Activated CD4-positive, alpha-beta T cell treated with anti-CD3 and anti-CD28 coated beads, Interleukin-2, amount 10 ng/mL, durations not matched to agents 24 days and 14 days (primary cell): ENCODE measurements at regions not wholly inside any gene's neighbourhood (a gene's known extent, or its start where the extent isn't known, plus 50 kb on each side); places are given as distances from the start of the nearest gene placed in this dataset.

Experiments
- DNase-seq: peaks from one replicate; pipeline ENCODE4 v3.0.0; 2022
- H3K27ac Mint-ChIP-seq: one replicate; pipeline ENCODE4 v1.8.0; 2022; ENCODE audit warnings: mild to moderate bottlenecking, mixed read lengths
- H3K27me3 Mint-ChIP-seq: one replicate; pipeline ENCODE4 v1.8.0; 2022; ENCODE audit warnings: mixed read lengths
- H3K36me3 Mint-ChIP-seq: one replicate; pipeline ENCODE4 v1.8.0; 2022; ENCODE audit warnings: low read depth, mild to moderate bottlenecking, mixed read lengths
- H3K4me1 Mint-ChIP-seq: one replicate; pipeline ENCODE4 v1.8.0; 2021; ENCODE audit warnings: mixed read lengths
- H3K4me3 Mint-ChIP-seq: one replicate; pipeline ENCODE4 v1.8.0; 2022; ENCODE audit warnings: mild to moderate bottlenecking, moderate library complexity, mixed read lengths
- H3K9me3 Mint-ChIP-seq: one replicate; pipeline ENCODE4 v1.8.0; 2021; ENCODE audit warnings: mixed read lengths
- intact Hi-C: fragments of 100-400 bp; cut with micrococcal nuclease; formaldehyde crosslinking; loops from one replicate; pipeline ENCODE4 v1.15.1; 2023

DNA sequence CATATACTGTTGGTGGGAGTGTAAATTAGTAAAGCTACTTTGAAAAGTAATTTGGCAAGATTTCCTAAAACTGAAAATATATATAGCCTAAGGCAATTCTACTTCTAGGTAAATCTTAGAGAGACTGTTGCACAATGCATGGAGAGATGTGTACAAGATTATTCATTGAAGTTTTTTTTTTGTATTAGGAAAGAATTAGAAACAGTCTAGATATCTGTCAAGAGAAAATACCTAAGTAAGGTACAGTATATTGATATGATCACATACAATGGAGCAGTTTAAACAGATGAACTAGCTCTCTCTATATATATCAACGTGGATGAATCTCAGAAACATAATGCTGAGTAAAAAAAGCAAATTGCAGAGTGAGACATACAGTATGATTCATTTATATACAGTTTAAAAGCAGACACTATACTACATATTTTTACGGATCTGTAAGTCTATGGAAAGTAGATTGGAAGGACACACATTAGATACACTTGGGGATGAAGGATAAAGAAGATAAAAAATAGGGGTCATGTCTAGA is 59.3 kb upstream of the ACVR1 start:
- no peak for DNase-seq
- no peaks in the 10 kb centered on the region for H3K27me3 Mint-ChIP-seq
- H3K36me3 Mint-ChIP-seq, result no peaks in the 10 kb centered on the region
- intact Hi-C loops, result loop anchor here (5.0 kb wide), 1 partner anchor 42 kb away; no protein-coding TSS in a partner anchor
- H3K4me1 Mint-ChIP-seq, result peaks cover 3% of the 10 kb centered on the region
- peaks cover 7% of the 10 kb centered on the region for H3K9me3 Mint-ChIP-seq
- H3K4me3 Mint-ChIP-seq, result no peak overlapping the region
- no peak overlapping the region for H3K27ac Mint-ChIP-seq

DNA sequence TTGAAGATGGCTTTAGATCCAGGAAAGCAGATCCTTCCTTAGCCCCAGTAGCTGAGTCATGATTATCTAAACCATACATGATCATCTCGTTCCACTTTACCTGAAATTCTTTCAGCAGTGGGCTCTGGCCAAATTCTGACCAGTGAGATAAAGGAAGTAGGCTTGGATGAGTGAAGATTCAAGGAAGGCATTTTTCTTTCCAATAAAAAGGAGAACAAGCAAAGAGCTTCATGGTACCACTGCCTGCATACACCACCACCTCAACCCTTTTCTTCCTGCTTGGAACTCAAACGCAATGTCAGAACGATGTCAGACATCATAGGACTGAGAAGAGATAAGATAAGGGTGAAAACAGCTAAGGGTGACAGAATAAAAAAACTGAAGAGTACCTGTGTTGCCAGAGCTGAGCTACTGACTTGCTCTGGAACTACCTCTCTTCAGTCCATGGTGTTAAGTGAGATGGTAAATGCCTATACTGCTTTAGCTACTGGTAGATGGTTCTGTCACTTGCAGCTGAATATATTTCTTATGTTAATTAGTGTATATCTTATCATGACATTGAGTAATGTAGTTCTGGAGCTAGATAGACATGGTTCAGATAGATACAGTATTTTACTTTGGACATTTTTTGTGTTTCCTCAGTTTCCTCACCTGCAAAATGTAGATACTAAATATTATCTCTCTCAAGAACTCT is 58.7 kb upstream of the ACVR1 start:
- Mint-ChIP-seq H3K4me1 (peaks cover 3% of the 10 kb centered on the region), H3K36me3 (no peaks in the 10 kb centered on the region), H3K4me3 (no peak overlapping the region), H3K9me3 (peaks cover 12% of the 10 kb centered on the region), H3K27me3 (no peaks in the 10 kb centered on the region), H3K27ac (no peak overlapping the region)
- no peak for DNase-seq
- intact Hi-C loops, result loop anchor here (5.0 kb wide), 1 partner anchor 42 kb away; no protein-coding TSS in a partner anchor

DNA sequence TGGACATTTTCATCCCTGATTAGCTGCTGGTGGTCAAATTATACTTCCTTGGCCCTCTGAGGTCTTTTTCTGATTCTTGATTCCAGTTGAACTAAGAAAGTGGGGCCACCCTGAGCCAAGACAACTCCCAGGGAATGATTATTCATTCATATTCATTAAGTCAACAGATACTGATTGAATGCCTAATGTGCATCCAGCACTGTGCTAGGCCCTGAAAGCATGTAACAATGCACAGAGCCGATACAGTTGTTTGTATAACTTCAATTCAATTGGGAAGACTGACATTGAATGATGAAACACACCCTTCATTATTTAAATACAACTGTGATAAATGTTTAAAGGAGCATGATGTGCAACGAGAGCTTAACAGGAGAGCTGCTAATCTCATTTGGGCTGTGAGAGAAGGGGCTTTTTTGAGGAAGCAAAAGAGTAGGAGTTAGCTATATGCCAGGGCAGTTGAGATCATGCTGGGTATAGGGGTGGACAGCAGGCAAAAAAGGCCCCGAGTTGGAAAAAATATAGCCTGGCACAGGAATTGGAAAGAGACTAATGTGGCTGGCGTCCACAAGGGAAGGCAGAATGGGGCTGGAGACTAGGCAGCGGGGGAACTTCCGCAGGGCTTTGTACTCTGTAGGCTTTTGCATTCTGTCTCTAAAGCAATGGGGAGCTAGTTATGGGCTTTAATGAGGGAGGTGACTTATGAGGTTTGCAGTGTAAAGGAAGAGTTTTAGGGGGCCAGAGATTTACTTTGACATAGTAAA is 57.2 kb upstream of the ACVR1 start:
- H3K9me3 Mint-ChIP-seq, result peaks cover 15% of the 10 kb centered on the region
- H3K27me3 Mint-ChIP-seq, result no peaks in the 10 kb centered on the region
- H3K4me1 Mint-ChIP-seq, result peaks cover 3% of the 10 kb centered on the region
- no peaks in the 10 kb centered on the region for H3K36me3 Mint-ChIP-seq
- H3K27ac Mint-ChIP-seq, result no peak overlapping the region
- no peak overlapping the region for H3K4me3 Mint-ChIP-seq
- intact Hi-C loops, result no loop called here
- DNase-seq, result no peak

DNA sequence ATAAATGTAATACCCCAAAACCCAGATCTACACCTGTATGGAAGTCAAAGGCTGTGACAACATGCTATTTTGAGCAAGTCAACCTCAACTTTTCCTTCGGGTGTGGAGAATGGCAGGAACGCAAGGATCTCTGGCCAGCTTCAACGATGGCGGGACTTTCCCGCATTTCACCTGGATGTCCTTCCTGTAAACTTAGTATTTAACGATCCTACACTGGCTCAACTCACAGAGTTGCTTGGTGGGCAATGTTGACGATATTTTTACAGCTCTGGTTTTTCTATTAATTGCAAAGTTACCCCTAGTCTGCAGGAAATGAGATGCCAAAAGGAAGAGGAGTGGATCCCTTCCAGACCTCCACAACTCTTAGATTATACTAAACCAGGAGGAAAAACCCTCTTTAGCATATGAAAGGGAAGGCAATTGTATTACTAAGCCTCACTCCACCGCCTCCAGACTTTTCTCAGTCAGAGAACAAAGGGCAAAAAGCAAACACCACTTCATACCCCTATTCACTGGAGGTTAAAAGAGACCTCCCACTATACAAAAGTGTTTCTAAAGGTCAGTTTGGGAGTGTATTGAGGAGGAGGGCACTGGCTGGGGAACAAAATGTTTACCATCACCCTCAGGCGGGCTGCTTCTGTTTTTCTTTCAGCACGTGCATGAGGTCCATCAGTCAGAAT is 56.5 kb upstream of the ACVR1 start:
- H3K9me3 Mint-ChIP-seq, result peaks cover 15% of the 10 kb centered on the region
- no peak for DNase-seq
- H3K27me3 Mint-ChIP-seq, result no peaks in the 10 kb centered on the region
- no peak overlapping the region for H3K4me3 Mint-ChIP-seq
- peaks cover 3% of the 10 kb centered on the region for H3K4me1 Mint-ChIP-seq
- H3K27ac Mint-ChIP-seq, result no peak overlapping the region
- intact Hi-C loops, result no loop called here
- no peaks in the 10 kb centered on the region for H3K36me3 Mint-ChIP-seq

DNA sequence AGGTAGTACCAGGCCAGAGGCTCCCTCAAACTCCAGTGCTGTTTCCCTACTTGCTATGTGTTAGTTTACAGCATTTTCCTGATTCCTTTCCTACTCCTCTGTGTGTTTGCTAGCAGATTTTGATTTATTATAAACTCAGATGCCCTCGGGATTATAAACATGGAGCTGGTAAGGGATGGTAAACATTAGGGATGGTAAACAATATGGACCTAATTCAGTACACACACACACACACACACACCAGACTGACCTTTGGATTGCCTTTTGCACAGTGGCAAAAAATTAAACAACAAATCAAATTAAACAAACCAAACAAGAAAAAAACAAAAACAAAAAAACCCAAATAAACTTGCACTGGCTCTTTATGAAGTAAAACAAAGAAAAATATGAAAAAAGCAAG is 55.4 kb upstream of the ACVR1 start:
- Mint-ChIP-seq H3K27ac (no peak overlapping the region), H3K27me3 (no peaks in the 10 kb centered on the region), H3K4me3 (no peak overlapping the region), H3K4me1 (peaks cover 3% of the 10 kb centered on the region), H3K9me3 (peaks cover 15% of the 10 kb centered on the region), H3K36me3 (no peaks in the 10 kb centered on the region)
- intact Hi-C loops, result no loop called here
- DNase-seq, result no peak

DNA sequence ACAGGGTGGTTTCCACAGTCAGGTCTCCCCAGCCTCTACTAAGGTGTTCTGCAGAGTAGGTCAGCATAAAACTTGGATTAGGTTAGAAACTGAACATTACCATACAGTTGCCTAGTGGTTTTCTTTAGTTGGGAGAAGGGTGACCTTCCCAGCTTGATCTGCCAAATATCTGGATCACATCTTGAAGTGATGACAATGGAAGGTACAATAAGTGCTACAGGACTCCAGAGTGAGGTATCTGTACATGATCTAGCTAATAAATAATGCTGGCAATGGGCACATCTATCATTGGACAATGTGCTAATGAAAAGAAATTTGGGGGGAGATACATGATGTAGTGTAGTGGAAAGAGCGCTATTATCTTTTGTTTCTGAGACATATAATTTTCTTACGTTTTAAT is 54.6 kb upstream of the ACVR1 start:
- H3K4me1 Mint-ChIP-seq, result peaks cover 3% of the 10 kb centered on the region
- intact Hi-C loops, result no loop called here
- no peak overlapping the region for H3K4me3 Mint-ChIP-seq
- H3K27ac Mint-ChIP-seq, result no peak overlapping the region
- DNase-seq, result no peak
- no peaks in the 10 kb centered on the region for H3K36me3 Mint-ChIP-seq
- peaks cover 15% of the 10 kb centered on the region for H3K9me3 Mint-ChIP-seq
- no peaks in the 10 kb centered on the region for H3K27me3 Mint-ChIP-seq

DNA sequence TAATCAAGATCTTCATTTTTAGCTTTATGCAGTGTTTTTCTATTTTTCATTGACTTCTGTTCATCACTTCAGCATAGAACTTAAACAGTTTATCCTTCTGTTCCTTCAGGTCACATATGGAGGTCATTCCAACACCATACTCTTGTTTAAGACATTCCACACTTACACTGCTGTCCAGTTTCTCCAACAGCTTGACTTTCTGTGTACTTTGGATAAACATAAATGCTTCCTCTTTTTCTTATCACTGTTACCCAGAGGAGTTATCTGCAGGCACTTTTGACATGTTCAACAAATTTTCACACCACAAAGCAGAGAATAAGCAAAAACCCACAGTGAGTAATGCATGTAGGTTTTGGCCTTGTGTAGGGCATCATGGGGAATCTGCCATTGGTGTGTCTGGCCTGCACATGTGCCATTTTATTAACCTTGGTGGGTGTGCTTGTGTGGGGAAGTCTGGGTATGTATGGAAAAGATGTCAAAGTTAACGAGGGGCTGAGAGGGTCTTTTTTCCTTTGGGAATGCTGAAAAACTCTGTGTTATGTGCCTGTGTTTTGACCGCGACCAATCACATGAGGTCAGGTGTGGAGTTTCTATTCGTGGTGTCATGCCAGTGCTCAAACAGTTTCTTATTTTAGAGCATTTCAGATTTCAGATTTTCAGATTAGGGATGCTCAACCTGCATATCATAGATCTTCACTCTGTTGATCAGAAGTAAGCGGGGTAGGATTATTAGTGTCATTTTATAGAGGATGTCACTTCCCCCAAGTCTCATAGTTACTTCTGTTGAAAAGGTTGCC is 53.9 kb upstream of the ACVR1 start:
- Mint-ChIP-seq H3K4me3 (no peak overlapping the region), H3K36me3 (no peaks in the 10 kb centered on the region), H3K4me1 (peaks cover 2% of the 10 kb centered on the region), H3K27me3 (no peaks in the 10 kb centered on the region), H3K27ac (no peak overlapping the region), H3K9me3 (peaks cover 19% of the 10 kb centered on the region)
- no peak for DNase-seq
- intact Hi-C loops, result no loop called here

DNA sequence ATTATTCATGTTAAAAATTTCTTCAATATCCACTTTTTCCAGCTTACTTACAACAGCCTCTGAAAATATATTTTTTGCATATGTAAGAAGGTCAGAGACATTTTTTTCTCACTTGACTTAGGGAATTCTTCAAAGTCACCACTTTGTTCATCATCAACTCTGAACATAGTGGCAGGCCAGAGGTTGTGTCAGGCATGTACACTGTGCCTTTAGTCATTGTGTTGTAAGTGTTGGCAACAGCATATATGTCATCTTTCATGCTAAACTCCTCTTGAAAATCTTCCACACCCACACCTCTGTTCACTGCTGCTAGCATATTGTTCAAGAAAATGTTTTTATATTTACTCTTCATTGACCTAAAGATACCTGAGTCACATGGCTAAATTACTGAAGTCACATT is 52.2 kb upstream of the ACVR1 start:
- no peaks in the 10 kb centered on the region for H3K36me3 Mint-ChIP-seq
- H3K27ac Mint-ChIP-seq, result no peak overlapping the region
- H3K4me1 Mint-ChIP-seq, result peaks cover 2% of the 10 kb centered on the region
- intact Hi-C loops, result no loop called here
- no peak overlapping the region for H3K4me3 Mint-ChIP-seq
- DNase-seq, result no peak
- no peaks in the 10 kb centered on the region for H3K27me3 Mint-ChIP-seq
- H3K9me3 Mint-ChIP-seq, result peaks cover 15% of the 10 kb centered on the region

DNA sequence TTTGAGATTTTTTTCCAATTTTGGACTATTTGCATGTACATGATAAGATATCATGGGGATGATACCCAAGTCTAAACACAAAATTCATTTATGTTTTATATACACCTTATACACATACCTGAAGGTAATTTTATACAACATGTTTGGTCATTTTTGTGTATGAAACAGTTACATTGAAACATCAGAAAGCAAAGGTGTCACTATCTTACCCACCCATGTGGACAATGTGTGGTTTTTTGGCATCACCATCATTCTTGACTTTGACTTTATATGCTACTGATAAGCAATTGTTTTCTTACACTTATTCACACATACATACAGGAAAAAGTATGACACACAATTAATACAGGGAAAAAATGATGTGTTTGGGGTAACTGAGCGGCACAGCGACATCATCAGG is 51.0 kb upstream of the ACVR1 start:
- intact Hi-C loops, result no loop called here
- H3K27me3 Mint-ChIP-seq, result no peaks in the 10 kb centered on the region
- H3K4me1 Mint-ChIP-seq, result no peaks in the 10 kb centered on the region
- H3K4me3 Mint-ChIP-seq, result no peak overlapping the region
- H3K9me3 Mint-ChIP-seq, result peaks cover 15% of the 10 kb centered on the region
- DNase-seq, result no peak
- no peak overlapping the region for H3K27ac Mint-ChIP-seq
- no peaks in the 10 kb centered on the region for H3K36me3 Mint-ChIP-seq
